DND-41 (cell line): ENCODE measurements at regions not wholly inside any gene's neighbourhood (a gene's known extent, or its start where the extent isn't known, plus 50 kb on each side); places are given as distances from the start of the nearest gene placed in this dataset.

ENCODE experiments used
- CTCF ChIP-seq: IDR thresholded peaks from 2 replicates; pipeline ENCODE4 v1.5.1; 2012; ENCODE audit warnings: borderline replicate concordance, low read length, moderate library complexity, mild to moderate bottlenecking; ENCODE audit not compliant: poor library complexity, severe bottlenecking; ENCODE audit errors: extremely low read depth
- EZH2 ChIP-seq: IDR thresholded peaks from 3 replicates; pipeline ENCODE4 v1.6.1; 2012; ENCODE audit warnings: borderline replicate concordance, low read depth, mild to moderate bottlenecking, moderate library complexity, low read length, inconsistent platforms; ENCODE audit not compliant: severe bottlenecking

- TF ChIP-seq CTCF: no peak
- TF ChIP-seq EZH2: no peak
Measured at GRCh38 chr9:71245651-71246050, 124.2 kb upstream of the TRPM3 start.
